ENCODE measurements at regions not wholly inside any gene's neighbourhood (a gene's known extent, or its start where the extent isn't known, plus 50 kb on each side); places are given as distances from the start of the nearest gene placed in this dataset.

DNA sequence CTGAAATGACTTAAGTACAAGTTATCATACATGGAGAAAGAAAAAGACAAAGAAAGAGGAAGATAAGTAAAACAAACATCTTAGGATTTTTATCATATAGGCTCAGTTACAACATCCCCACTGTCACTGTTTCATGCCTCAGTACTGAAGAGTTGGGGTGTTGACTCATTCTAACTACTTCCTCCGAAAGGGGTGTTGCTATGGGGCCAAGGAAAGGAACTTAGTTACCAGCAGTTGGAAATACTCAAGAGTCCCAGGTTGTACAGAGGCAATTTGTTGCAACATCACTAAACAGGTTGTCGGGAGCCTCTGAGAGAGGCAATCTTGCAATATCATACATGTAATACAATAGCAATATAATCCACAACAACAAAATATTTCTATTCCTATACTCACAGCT lies 1264.7 kb downstream of the PCDH7 start:
- no peak for TF ChIP-seq ELF1 (IDR thresholded peaks at IDR 0.05; ENCODE audit: borderline replicate concordance, low read depth)
- no peak for TF ChIP-seq EGR1 (IDR thresholded peaks at IDR 0.05; ENCODE audit: low read depth)
- TF ChIP-seq EZH2phosphoT487 (IDR thresholded peaks at IDR 0.05; ENCODE audit: borderline replicate concordance), result no peak
- Histone ChIP-seq H3K27me3 (ENCODE audit: insufficient read depth, low read length) (no peaks in the 10 kb centered on the region), H3K4me1 (ENCODE audit: control insufficient read depth in 1 of 2, insufficient read depth in 2 of 2, low read length in 2 of 2) (no peaks in the 10 kb centered on the region), H3K9me3 (ENCODE audit: control insufficient read depth in 1 of 2, insufficient read depth in 1 of 2, low read depth in 1 of 2, low read length in 2 of 2) (no peaks in the 10 kb centered on the region), H3K27ac (ENCODE audit: low read depth, low read length) (no peak overlapping the region), H3K4me2 (ENCODE audit: low read length) (no peak overlapping the region), H3K9ac (ENCODE audit: low read length) (no peak overlapping the region), H4K20me1 (ENCODE audit: insufficient read depth) (no peaks in the 10 kb centered on the region), H2AFZ (ENCODE audit: low read depth, low read length, poor library complexity, severe bottlenecking) (no peak overlapping the region), H3K79me2 (ENCODE audit: insufficient read depth, low read length) (no peaks in the 10 kb centered on the region), H3K36me3 (ENCODE audit: control insufficient read depth in 1 of 2, insufficient read depth in 2 of 2, low read length in 2 of 2) (no peaks in the 10 kb centered on the region), H3K4me3 (replicated peaks in 1 of 2; ENCODE audit: low read depth in 1 of 2, low read length in 2 of 2) (no peak overlapping the region), H3K9me2 (ENCODE audit: insufficient read depth) (no peaks in the 10 kb centered on the region)
- CTCF ChIA-PET, result no interaction called here
- ATAC-seq (no peak), DNase-seq (ENCODE audit: low read depth, low spot score) (no peak)
- RAD21 ChIA-PET (ENCODE audit: low non-redundant PET in 1 of 2, low total read pairs in 2 of 2, uncharacterized antibody in 2 of 2, unreplicated experiment in 2 of 2), result no interaction called here
- BruUV-seq (replicated peaks), result no TSS peak
- intact Hi-C loops (cut with micrococcal nuclease), result no loop called here
- POLR2A ChIA-PET, result no interaction called here

DNA sequence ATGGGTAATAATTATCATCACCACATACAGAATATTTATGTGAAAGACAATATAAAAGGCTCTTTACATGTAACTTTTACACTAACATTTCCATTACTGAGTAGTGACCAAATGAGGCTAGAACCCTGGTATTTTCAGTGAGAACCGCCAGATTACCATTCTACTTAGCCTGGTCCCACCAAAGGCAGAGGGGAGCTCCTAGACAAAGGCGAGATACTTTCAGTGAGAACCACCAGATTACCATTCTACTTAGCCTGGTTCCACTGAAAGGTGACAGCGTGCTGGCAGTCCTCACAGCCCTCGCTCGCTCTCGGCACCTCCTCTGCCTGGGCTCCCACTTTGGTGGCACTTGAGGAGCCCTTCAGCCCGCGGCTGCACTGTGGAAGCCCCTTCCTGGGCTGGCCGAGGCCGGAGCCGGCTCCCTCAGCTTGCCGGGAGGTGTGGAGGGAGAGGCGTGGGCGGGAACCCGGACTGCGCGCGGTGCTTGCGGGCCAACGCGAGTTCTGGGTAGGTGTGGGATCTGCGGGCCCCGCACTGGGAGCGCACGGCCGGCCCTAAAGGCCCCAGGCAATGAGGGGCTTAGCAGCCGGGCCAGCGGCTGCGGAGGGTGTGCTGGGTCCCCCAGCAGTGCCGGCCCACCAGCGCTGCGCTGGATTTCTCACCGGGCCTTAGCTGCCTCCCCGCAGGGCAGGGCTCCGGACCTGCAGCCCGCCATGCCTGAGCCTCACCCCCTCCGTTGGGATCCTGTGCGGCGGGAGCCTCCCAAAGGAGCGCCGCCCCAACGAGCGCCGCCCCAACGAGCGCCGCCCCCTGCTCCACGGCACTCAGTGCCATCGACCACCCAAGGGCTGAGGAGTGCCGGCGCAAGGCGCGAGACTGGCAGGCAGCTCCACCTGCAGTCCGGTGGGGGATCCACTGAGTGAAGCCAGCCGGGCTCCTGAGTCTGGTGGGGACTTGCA lies 1276.1 kb downstream of the PCDH7 start:
- Histone ChIP-seq H3K36me3 (ENCODE audit: control insufficient read depth in 1 of 2, insufficient read depth in 2 of 2, low read length in 2 of 2) (no peaks in the 10 kb centered on the region), H3K9me3 (ENCODE audit: control insufficient read depth in 1 of 2, insufficient read depth in 1 of 2, low read depth in 1 of 2, low read length in 2 of 2) (no peaks in the 10 kb centered on the region), H2AFZ (ENCODE audit: low read depth, low read length, poor library complexity, severe bottlenecking) (no peak overlapping the region), H3K79me2 (ENCODE audit: insufficient read depth, low read length) (no peaks in the 10 kb centered on the region), H3K9ac (ENCODE audit: low read length) (no peak overlapping the region), H3K4me2 (ENCODE audit: low read length) (no peak overlapping the region), H4K20me1 (ENCODE audit: insufficient read depth) (no peaks in the 10 kb centered on the region), H3K4me3 (replicated peaks in 1 of 2; ENCODE audit: low read depth in 1 of 2, low read length in 2 of 2) (no peak overlapping the region), H3K27me3 (ENCODE audit: insufficient read depth, low read length) (no peaks in the 10 kb centered on the region), H3K9me2 (ENCODE audit: insufficient read depth) (no peaks in the 10 kb centered on the region), H3K27ac (ENCODE audit: low read depth, low read length) (no peak overlapping the region), H3K4me1 (ENCODE audit: control insufficient read depth in 1 of 2, insufficient read depth in 2 of 2, low read length in 2 of 2) (no peaks in the 10 kb centered on the region)
- ChIA-PET CTCF (no interaction called here), RAD21 (ENCODE audit: low non-redundant PET in 1 of 2, low total read pairs in 2 of 2, uncharacterized antibody in 2 of 2, unreplicated experiment in 2 of 2) (no interaction called here), POLR2A (no interaction called here)
- intact Hi-C loops (cut with micrococcal nuclease), result no loop called here
- no peak for ATAC-seq
- DNase-seq (ENCODE audit: low read depth, low spot score), result no peak
- BruUV-seq (replicated peaks), result no TSS peak
- no peak for TF ChIP-seq POLR2AphosphoS5 (IDR thresholded peaks at IDR 0.05; ENCODE audit: low read depth, low read length)
- TF ChIP-seq YY1 (IDR thresholded peaks at IDR 0.05; ENCODE audit: extremely low read depth, insufficient replicate concordance, low read depth, low read length), result no peak
- TF ChIP-seq SRF (IDR thresholded peaks at IDR 0.05; ENCODE audit: low read depth), result no peak
- no peak for TF ChIP-seq FOSL1 (IDR thresholded peaks at IDR 0.05; ENCODE audit: low read depth)
- TF ChIP-seq SIN3A (IDR thresholded peaks at IDR 0.05; ENCODE audit: low read depth), result no peak
- TF ChIP-seq, protein P1, sequence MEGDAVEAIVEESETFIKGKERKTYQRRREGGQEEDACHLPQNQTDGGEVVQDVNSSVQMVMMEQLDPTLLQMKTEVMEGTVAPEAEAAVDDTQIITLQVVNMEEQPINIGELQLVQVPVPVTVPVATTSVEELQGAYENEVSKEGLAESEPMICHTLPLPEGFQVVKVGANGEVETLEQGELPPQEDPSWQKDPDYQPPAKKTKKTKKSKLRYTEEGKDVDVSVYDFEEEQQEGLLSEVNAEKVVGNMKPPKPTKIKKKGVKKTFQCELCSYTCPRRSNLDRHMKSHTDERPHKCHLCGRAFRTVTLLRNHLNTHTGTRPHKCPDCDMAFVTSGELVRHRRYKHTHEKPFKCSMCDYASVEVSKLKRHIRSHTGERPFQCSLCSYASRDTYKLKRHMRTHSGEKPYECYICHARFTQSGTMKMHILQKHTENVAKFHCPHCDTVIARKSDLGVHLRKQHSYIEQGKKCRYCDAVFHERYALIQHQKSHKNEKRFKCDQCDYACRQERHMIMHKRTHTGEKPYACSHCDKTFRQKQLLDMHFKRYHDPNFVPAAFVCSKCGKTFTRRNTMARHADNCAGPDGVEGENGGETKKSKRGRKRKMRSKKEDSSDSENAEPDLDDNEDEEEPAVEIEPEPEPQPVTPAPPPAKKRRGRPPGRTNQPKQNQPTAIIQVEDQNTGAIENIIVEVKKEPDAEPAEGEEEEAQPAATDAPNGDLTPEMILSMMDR (IDR thresholded peaks at IDR 0.05 in 2 of 3, conservative IDR thresholded peaks at IDR 0.05 in 1 of 3; ENCODE audit: borderline replicate concordance in 1 of 3, insufficient read depth in 1 of 3, low read depth in 2 of 3, low read length in 2 of 3), result no peak
- TF ChIP-seq SP1 (IDR thresholded peaks at IDR 0.05; ENCODE audit: low read depth), result no peak
- TF ChIP-seq, protein P2, sequence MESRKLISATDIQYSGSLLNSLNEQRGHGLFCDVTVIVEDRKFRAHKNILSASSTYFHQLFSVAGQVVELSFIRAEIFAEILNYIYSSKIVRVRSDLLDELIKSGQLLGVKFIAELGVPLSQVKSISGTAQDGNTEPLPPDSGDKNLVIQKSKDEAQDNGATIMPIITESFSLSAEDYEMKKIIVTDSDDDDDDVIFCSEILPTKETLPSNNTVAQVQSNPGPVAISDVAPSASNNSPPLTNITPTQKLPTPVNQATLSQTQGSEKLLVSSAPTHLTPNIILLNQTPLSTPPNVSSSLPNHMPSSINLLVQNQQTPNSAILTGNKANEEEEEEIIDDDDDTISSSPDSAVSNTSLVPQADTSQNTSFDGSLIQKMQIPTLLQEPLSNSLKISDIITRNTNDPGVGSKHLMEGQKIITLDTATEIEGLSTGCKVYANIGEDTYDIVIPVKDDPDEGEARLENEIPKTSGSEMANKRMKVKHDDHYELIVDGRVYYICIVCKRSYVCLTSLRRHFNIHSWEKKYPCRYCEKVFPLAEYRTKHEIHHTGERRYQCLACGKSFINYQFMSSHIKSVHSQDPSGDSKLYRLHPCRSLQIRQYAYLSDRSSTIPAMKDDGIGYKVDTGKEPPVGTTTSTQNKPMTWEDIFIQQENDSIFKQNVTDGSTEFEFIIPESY (IDR thresholded peaks at IDR 0.05; ENCODE audit: extremely low read depth, insufficient replicate concordance, low read length), result no peak
- no peak for TF ChIP-seq ZFX (IDR thresholded peaks at IDR 0.05)
- TF ChIP-seq, protein P3, sequence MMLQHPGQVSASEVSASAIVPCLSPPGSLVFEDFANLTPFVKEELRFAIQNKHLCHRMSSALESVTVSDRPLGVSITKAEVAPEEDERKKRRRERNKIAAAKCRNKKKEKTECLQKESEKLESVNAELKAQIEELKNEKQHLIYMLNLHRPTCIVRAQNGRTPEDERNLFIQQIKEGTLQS (IDR thresholded peaks at IDR 0.05), result no peak
- no peak for TF ChIP-seq POLR2A (IDR thresholded peaks at IDR 0.05; ENCODE audit: borderline replicate concordance, extremely low read depth, insufficient read depth, insufficient read length)
- TF ChIP-seq TCF7L2 (IDR thresholded peaks at IDR 0.05; ENCODE audit: borderline replicate concordance, extremely low read depth, insufficient read depth, insufficient read length), result no peak
- TF ChIP-seq, protein P4, sequence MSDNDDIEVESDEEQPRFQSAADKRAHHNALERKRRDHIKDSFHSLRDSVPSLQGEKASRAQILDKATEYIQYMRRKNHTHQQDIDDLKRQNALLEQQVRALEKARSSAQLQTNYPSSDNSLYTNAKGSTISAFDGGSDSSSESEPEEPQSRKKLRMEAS (IDR thresholded peaks at IDR 0.05), result no peak
- no peak for TF ChIP-seq EZH2phosphoT487 (IDR thresholded peaks at IDR 0.05; ENCODE audit: borderline replicate concordance)

Measured in HCT116 (cell line).